Right lobe of liver (tissue), 4 donors: ENCODE measurements at regions not wholly inside any gene's neighbourhood (a gene's known extent, or its start where the extent isn't known, plus 50 kb on each side); places are given as distances from the start of the nearest gene placed in this dataset.

ENCODE experiments used
- POLR2A ChIP-seq: fragments of 450-650 bp; IDR thresholded peaks from one replicate; pipeline ENCODE4 v1.6.1; 2017; ENCODE audit warnings: antibody characterized with exemption, mild to moderate bottlenecking
- TF ChIP-seq, protein P1 (sequence below), 4 donors: fragments of 200-600 bp in 3 of 4; fragments of 450-650 bp in 1 of 4; IDR thresholded peaks; one replicate each; pipeline versions ENCODE4 v1.5.1 to v1.8.0; 2016 to 2022; ENCODE audit warnings: antibody characterized with exemption in 4 of 4, mild to moderate bottlenecking in 2 of 4
- donor health status: DM: no; HTN: no; CAD: no.
- donor health status: DM: no; HTN: no; CAD: no.
- donor health status: DM: no; HTN: yes; CAD: no.

DNA sequence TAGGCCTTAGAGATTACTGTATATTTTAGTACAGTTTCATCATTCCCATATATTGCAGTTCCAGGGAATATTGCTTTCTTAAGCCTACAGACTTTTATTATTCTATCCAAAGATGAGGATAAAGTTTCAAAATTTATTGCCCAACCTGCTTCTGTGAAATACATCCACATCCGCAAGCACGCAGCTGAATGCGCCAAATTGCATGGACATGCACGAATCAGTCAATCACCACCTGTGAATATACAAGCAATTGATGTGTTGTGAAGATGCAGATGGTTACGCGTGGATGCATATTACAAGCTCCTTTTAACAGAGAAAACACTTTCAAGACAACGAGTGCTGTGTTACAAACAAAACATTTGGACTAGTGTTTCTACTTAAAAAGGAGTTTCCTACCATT lies 577.8 kb upstream of the PLXNA2 start:
- TF ChIP-seq POLR2A, result no peak
- TF ChIP-seq, protein P1, sequence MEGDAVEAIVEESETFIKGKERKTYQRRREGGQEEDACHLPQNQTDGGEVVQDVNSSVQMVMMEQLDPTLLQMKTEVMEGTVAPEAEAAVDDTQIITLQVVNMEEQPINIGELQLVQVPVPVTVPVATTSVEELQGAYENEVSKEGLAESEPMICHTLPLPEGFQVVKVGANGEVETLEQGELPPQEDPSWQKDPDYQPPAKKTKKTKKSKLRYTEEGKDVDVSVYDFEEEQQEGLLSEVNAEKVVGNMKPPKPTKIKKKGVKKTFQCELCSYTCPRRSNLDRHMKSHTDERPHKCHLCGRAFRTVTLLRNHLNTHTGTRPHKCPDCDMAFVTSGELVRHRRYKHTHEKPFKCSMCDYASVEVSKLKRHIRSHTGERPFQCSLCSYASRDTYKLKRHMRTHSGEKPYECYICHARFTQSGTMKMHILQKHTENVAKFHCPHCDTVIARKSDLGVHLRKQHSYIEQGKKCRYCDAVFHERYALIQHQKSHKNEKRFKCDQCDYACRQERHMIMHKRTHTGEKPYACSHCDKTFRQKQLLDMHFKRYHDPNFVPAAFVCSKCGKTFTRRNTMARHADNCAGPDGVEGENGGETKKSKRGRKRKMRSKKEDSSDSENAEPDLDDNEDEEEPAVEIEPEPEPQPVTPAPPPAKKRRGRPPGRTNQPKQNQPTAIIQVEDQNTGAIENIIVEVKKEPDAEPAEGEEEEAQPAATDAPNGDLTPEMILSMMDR (IDR thresholded peaks at IDR 0.05), result no peak
